ENCODE measurements at regions not wholly inside any gene's neighbourhood (a gene's known extent, or its start where the extent isn't known, plus 50 kb on each side); places are given as distances from the start of the nearest gene placed in this dataset.

DNA sequence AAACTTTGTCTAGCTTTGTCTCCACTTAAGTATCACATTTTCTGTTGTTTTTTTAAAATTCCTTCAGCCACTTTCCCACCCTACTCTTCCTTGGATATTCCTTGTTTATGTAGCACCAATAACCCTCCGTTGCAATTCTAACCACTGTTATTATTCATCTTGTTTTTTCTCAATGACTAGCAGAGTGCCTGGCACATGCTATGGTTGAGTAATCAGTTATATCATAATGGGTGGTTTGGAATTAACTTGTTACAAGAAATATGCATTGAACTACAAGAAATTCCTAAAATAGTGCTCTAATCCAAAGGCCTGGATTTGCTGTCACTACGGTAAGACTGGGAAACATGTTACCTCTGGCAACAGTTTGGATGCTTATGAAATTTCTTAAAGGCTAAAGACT, 756.6 kb downstream of the NOVA1 start:
- TF ChIP-seq, protein P1, sequence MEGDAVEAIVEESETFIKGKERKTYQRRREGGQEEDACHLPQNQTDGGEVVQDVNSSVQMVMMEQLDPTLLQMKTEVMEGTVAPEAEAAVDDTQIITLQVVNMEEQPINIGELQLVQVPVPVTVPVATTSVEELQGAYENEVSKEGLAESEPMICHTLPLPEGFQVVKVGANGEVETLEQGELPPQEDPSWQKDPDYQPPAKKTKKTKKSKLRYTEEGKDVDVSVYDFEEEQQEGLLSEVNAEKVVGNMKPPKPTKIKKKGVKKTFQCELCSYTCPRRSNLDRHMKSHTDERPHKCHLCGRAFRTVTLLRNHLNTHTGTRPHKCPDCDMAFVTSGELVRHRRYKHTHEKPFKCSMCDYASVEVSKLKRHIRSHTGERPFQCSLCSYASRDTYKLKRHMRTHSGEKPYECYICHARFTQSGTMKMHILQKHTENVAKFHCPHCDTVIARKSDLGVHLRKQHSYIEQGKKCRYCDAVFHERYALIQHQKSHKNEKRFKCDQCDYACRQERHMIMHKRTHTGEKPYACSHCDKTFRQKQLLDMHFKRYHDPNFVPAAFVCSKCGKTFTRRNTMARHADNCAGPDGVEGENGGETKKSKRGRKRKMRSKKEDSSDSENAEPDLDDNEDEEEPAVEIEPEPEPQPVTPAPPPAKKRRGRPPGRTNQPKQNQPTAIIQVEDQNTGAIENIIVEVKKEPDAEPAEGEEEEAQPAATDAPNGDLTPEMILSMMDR (IDR thresholded peaks at IDR 0.05) = no peak
- TF ChIP-seq POLR2AphosphoS5 (IDR thresholded peaks at IDR 0.05) = no peak

Measured in esophagus muscularis mucosa (tissue), 3 donors.